Upper lobe of right lung (tissue), 1 donor: ENCODE measurements at regions not wholly inside any gene's neighbourhood (a gene's known extent, or its start where the extent isn't known, plus 50 kb on each side); places are given as distances from the start of the nearest gene placed in this dataset.

Source experiments
- ATAC-seq: fragments of 200-7000 bp; cut with Tn5 transposase; one replicate; pipeline ENCODE4 v1.9.1; 2020; ENCODE audit warnings: mild to moderate bottlenecking, moderate library complexity
- DNase-seq: peaks from one replicate; pipeline ENCODE4 v3.0.0-alpha.2; 2020
- H3K27ac ChIP-seq: fragments of 200-600 bp; one replicate; pipeline ENCODE4 v1.8.0; 2022
- H3K27me3 ChIP-seq: fragments of 200-600 bp; one replicate; pipeline ENCODE4 v1.8.0; 2022; ENCODE audit warnings: mild to moderate bottlenecking
- H3K36me3 ChIP-seq: fragments of 200-600 bp; one replicate; pipeline ENCODE4 v1.8.0; 2022
- H3K4me1 ChIP-seq: fragments of 200-600 bp; one replicate; pipeline ENCODE4 v1.8.0; 2022
- H3K4me3 ChIP-seq: fragments of 200-600 bp; one replicate; pipeline ENCODE4 v1.8.0; 2022; ENCODE audit warnings: mild to moderate bottlenecking
- H3K9me3 ChIP-seq: fragments of 200-600 bp; one replicate; pipeline ENCODE4 v1.8.0; 2022
- intact Hi-C: fragments of 100-400 bp; cut with DNase I; formaldehyde crosslinking; loops from one replicate; pipeline ENCODE4 v1.11.0; 2022
- TF ChIP-seq, protein P1 (sequence below): fragments of 200-600 bp; IDR thresholded peaks from one replicate; pipeline ENCODE4 v1.8.0; 2022; ENCODE audit warnings: antibody characterized with exemption
- donor health status: DM: no; HTN: yes; CAD: no; lungs with severe emphysema.

DNA sequence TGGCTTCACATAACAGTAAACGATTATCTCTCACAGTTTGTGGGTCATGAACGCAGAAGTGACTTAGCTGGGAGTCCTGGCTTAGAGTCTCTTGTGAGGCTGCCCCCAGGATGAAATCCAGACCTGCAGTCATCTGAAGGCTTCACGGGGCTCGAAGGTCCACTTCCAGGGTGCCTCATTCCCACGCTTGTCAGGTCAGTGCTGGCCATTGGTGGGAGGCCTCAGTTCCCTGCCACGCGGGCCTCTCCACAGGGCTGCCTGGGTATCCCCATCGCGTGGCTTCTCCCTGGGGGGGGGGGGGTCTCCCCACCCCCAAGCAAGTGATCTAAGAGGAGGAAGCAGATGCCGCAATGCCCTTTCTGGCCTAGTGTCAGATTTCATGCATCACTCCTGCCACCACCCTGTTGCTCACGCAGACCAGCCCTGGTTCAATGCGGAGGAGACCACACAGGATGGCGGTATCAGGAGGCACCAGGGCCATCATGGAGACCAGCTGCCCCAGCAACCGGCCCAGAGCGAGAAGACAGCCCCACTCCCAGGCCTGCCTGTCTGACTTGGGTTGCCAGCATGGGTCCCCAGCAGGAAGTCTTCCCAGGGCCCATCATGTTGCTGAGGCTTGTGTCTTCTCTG, 77.3 kb upstream of the CDH5 start:
- Histone ChIP-seq H3K9me3 (no peaks in the 10 kb centered on the region), H3K4me1 (no peaks in the 10 kb centered on the region), H3K36me3 (no peaks in the 10 kb centered on the region), H3K27me3 (no peaks in the 10 kb centered on the region), H3K27ac (no peak overlapping the region), H3K4me3 (no peak overlapping the region)
- TF ChIP-seq, protein P1, sequence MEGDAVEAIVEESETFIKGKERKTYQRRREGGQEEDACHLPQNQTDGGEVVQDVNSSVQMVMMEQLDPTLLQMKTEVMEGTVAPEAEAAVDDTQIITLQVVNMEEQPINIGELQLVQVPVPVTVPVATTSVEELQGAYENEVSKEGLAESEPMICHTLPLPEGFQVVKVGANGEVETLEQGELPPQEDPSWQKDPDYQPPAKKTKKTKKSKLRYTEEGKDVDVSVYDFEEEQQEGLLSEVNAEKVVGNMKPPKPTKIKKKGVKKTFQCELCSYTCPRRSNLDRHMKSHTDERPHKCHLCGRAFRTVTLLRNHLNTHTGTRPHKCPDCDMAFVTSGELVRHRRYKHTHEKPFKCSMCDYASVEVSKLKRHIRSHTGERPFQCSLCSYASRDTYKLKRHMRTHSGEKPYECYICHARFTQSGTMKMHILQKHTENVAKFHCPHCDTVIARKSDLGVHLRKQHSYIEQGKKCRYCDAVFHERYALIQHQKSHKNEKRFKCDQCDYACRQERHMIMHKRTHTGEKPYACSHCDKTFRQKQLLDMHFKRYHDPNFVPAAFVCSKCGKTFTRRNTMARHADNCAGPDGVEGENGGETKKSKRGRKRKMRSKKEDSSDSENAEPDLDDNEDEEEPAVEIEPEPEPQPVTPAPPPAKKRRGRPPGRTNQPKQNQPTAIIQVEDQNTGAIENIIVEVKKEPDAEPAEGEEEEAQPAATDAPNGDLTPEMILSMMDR: no peak
- DNase-seq (no peak), ATAC-seq (no peak)
- intact Hi-C loops: no loop called here

DNA sequence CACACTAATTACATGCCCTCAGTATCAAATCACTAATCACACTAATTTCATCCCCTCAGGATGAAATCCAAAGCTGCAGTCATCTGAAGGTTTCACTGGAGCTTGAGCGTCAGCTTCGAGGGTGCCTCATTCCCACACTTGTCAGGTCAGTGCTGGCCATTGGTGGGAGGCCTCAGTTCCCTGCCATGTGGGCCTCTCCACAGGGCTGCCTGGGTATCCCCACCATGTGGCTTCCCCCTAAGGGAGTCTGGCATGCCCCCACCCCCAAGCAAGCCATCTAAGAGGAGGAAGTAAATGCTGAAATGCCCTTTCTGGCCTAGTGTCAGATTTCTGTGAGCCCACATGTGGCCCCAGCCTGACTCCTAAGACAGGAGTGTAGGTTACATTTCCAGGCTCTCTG, 78.6 kb upstream of the CDH5 start:
- Histone ChIP-seq H3K4me1 (no peaks in the 10 kb centered on the region), H3K9me3 (no peaks in the 10 kb centered on the region), H3K4me3 (no peak overlapping the region), H3K36me3 (no peaks in the 10 kb centered on the region), H3K27ac (no peak overlapping the region), H3K27me3 (no peaks in the 10 kb centered on the region)
- intact Hi-C loops: no loop called here
- TF ChIP-seq, protein P1: no peak
- no peak for ATAC-seq
- DNase-seq: no peak

DNA sequence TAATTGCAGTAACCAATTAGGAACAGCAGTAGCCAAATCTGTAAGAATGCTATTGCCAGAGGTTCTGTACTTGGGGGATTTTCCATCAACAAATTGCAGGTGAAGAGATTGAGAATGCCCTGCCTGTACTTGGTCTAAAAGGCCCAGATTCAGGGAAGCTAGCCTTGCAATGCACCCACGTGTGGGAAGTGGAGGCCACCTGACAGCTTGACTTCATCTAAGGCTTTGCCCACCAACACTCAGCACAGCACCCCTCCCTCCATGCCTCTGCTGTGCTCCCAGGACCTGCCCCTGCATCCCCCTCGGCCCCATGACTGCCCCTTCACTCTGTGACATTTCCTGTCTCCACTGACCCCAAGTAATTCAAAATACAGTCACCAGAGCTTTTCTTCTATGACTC, 79.1 kb upstream of the CDH5 start:
- ATAC-seq: no peak
- DNase-seq: no peak
- Histone ChIP-seq H3K4me3 (no peak overlapping the region), H3K9me3 (no peaks in the 10 kb centered on the region), H3K4me1 (no peaks in the 10 kb centered on the region), H3K27me3 (no peaks in the 10 kb centered on the region), H3K27ac (no peak overlapping the region), H3K36me3 (no peaks in the 10 kb centered on the region)
- intact Hi-C loops: no loop called here
- TF ChIP-seq, protein P1: no peak

DNA sequence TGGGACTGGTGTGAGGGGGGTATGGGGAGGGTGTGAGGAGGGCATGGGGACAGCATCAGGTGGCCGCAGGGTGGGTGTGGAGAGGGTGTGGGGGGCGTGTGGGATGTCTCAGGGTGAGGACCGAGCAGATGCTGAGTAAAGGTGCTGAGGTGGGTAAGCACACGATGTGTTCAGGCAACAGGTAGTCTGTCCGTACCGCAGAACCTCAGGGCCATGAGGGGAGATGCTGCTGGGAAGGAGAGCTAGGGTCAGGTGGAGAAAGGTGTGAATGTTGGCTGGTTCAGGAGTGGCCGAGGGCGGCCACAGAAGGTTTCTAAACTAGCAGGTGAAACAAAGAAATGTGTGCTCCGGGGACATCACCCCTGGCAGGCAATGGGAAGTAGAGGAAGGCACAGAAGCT, 80.0 kb upstream of the CDH5 start:
- H3K27ac ChIP-seq: no peak overlapping the region
- intact Hi-C loops: no loop called here
- H3K36me3 ChIP-seq: no peaks in the 10 kb centered on the region
- H3K27me3 ChIP-seq: no peaks in the 10 kb centered on the region
- H3K9me3 ChIP-seq: no peaks in the 10 kb centered on the region
- TF ChIP-seq, protein P1: no peak
- H3K4me1 ChIP-seq: no peaks in the 10 kb centered on the region
- peak; percentile 30 for ATAC-seq
- DNase-seq: no peak
- H3K4me3 ChIP-seq: no peak overlapping the region

DNA sequence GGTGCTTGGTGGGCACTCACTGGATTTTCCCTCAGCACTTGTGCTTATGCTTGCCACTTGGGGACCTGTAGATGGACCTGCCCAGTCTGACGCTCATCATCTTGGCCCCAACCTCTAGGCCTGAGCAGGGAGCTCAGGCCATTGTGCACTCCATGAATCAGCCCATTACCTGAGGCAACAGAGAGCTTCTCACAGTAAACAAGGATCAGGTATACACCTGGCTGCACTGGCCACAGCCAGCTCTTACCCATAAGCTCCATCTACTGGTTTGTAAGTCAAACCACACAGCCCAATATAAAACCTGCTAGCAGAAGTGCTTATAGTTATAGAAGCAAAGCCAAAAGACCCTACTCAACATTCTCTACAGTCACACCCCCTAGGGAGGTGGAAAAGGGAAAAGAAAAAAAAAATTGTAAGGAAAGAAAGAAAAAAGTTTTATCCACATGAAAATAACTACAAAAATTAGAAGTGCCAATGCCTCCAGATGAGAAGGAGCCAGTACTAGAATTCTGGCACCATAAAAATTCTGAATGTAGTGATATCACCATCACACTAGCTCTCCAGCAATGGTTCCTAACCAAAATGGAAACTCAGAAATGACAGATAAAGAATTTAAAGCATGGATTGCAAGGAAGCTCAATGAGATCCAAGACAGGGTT, 87.8 kb upstream of the CDH5 start:
- no peak overlapping the region for H3K4me3 ChIP-seq
- no peaks in the 10 kb centered on the region for H3K36me3 ChIP-seq
- H3K9me3 ChIP-seq: no peaks in the 10 kb centered on the region
- no peak for DNase-seq
- peak; percentile 62 for ATAC-seq
- H3K4me1 ChIP-seq: no peaks in the 10 kb centered on the region
- no peaks in the 10 kb centered on the region for H3K27me3 ChIP-seq
- H3K27ac ChIP-seq: peak overlapping the region; percentile 55
- intact Hi-C loops: no loop called here
- TF ChIP-seq, protein P1: no peak
